ENCODE measurements at regions not wholly inside any gene's neighbourhood (a gene's known extent, or its start where the extent isn't known, plus 50 kb on each side); places are given as distances from the start of the nearest gene placed in this dataset.

DNA sequence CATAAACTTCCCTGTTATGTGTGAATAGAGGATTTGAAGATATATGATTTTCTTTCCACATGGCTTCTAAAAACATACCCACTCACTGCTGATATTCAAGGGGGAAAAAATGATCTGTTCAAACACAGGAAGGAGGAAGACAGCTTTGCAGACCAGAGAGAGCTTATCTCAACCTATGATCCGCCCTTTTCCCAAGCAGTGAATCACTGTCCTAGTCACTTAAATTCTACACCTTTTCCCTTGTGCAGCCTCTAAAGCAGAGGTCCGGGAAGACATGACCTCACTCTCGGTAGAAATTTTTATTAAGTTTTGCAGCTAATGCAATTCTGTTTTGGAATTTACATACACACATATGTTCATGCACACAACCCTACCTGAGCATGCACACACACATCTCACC is 197.2 kb downstream of the DIRAS2 start:
- H3K27ac Mint-ChIP-seq, result no peak overlapping the region
- no peak overlapping the region for H3K4me3 Mint-ChIP-seq
- H3K36me3 Mint-ChIP-seq (ENCODE audit: low read depth), result no peaks in the 10 kb centered on the region
- no peak for DNase-seq
- peaks cover 55% of the 10 kb centered on the region for H3K4me1 Mint-ChIP-seq
- H3K9me3 Mint-ChIP-seq, result peaks cover 7% of the 10 kb centered on the region
- no peak for TF ChIP-seq CTCF (IDR thresholded peaks at IDR 0.05)
- H3K27me3 Mint-ChIP-seq (ENCODE audit: low read depth, poor library complexity), result no peaks in the 10 kb centered on the region

DNA sequence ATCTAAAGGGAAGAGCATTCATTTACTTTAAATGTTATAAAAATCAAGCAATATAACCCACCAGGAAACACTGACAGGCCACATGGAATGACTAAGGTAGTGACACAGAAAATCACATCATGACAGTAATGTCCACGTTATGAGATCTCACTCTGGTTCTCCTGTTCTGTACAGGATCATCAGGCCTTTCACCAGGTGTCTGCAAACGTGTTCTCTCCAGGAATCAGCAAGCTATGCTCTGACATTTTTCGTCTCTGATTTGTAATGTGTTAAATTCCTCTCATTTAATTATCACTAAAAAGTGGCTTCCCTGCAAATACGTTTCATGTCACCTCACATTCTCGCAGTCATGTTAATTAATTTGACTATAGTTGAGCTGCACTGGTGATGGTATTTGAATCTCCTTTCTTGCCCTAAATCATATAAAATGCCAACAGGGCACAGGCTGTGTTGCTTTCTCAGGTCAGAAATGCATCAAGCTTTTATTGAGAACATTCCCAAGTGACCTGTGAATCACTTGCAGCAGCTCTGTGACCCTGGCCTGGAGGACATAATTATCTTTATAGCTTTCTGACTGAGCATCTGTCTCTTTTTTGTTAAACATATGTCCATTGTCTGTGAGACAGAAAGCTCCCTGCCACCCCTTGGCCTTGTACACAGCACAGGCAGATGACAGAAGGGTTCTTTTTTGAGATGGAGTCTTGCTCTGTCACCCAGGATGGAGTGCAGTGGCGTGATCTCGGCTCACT is 196.2 kb downstream of the DIRAS2 start:
- H3K36me3 Mint-ChIP-seq (ENCODE audit: low read depth), result no peaks in the 10 kb centered on the region
- H3K27me3 Mint-ChIP-seq (ENCODE audit: low read depth, poor library complexity), result no peaks in the 10 kb centered on the region
- peak overlapping the region; percentile 50 for H3K27ac Mint-ChIP-seq
- no peak for DNase-seq
- peaks cover 55% of the 10 kb centered on the region for H3K4me1 Mint-ChIP-seq
- peaks cover 7% of the 10 kb centered on the region for H3K9me3 Mint-ChIP-seq
- no peak for TF ChIP-seq CTCF (IDR thresholded peaks at IDR 0.05)
- H3K4me3 Mint-ChIP-seq, result no peak overlapping the region

DNA sequence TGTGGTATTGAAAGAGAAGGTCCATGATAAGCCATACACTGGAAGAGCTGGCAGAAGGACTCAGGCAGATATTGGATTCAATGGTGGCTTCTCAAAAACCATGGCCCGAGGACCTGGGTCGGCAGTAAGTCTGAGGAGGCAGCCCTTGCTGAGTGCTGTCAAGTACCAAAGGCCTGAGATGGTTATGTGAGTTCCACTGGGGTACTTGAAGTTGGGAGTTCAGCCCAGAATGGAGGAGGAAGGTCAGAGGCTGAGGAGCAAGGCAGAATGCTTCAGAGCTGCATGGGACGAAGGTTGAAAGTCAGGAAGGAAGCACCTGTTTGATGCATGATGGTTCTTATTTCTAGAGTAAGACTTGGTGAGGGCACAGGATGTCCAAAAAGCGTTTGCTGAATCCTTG is 194.9 kb downstream of the DIRAS2 start:
- Mint-ChIP-seq H3K4me1 (peaks cover 43% of the 10 kb centered on the region), H3K27ac (peak overlapping the region; percentile 81), H3K27me3 (ENCODE audit: low read depth, poor library complexity) (no peaks in the 10 kb centered on the region), H3K4me3 (no peak overlapping the region), H3K9me3 (peaks cover 7% of the 10 kb centered on the region), H3K36me3 (ENCODE audit: low read depth) (no peaks in the 10 kb centered on the region)
- no peak for TF ChIP-seq CTCF (IDR thresholded peaks at IDR 0.05)
- no peak for DNase-seq

GRCh38 chr9:90449213-90449925 is 193.3 kb downstream of the DIRAS2 start:
- Mint-ChIP-seq H3K9me3 (peaks cover 7% of the 10 kb centered on the region), H3K4me1 (peaks cover 39% of the 10 kb centered on the region), H3K4me3 (no peak overlapping the region), H3K27me3 (ENCODE audit: low read depth, poor library complexity) (no peaks in the 10 kb centered on the region), H3K27ac (peak overlapping the region; percentile 75), H3K36me3 (ENCODE audit: low read depth) (no peaks in the 10 kb centered on the region)
- no peak for DNase-seq
- no peak for TF ChIP-seq CTCF (IDR thresholded peaks at IDR 0.05)

DNA sequence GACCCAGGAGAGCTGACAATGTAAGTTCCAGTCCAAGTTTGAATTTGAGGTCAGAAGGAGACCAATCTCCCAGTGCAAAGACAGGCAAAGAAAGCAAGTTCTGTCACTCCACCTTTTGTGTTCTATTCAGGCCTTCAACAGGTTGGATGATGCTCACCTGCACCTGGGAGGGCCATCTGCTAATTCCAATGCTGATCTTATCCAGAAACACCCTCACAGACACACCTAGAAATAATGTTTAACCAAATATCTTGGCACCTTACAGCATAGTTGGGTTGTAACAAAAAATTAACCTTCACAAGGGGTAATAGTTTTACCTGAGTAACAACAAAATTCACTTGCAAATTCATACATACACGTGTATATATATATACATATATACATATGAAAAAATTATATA is 190.8 kb downstream of the DIRAS2 start:
- H3K4me1 Mint-ChIP-seq, result peaks cover 20% of the 10 kb centered on the region
- no peak for DNase-seq
- peaks cover 8% of the 10 kb centered on the region for H3K9me3 Mint-ChIP-seq
- H3K36me3 Mint-ChIP-seq (ENCODE audit: low read depth), result no peaks in the 10 kb centered on the region
- H3K4me3 Mint-ChIP-seq, result no peak overlapping the region
- no peak overlapping the region for H3K27ac Mint-ChIP-seq
- TF ChIP-seq CTCF (IDR thresholded peaks at IDR 0.05), result no peak
- no peaks in the 10 kb centered on the region for H3K27me3 Mint-ChIP-seq (ENCODE audit: low read depth, poor library complexity)
